Fibroblast of skin of abdomen (primary cell): ENCODE measurements at regions not wholly inside any gene's neighbourhood (a gene's known extent, or its start where the extent isn't known, plus 50 kb on each side); places are given as distances from the start of the nearest gene placed in this dataset.

Source experiments
- DNase-seq: peaks from one replicate; pipeline ENCODE4 v3.0.0-alpha.2; 2013

- DNase-seq: no peak
These were observed 361.6 kb downstream of the TDRD3 start for GRCh38 chr13:60758637-60759036.

- no peak for DNase-seq
These were observed 360.6 kb downstream of the TDRD3 start for GRCh38 chr13:60757501-60758215.

- DNase-seq: no peak
These were observed 359.3 kb downstream of the TDRD3 start for GRCh38 chr13:60756306-60756705.

- DNase-seq: no peak
These were observed 358.6 kb downstream of the TDRD3 start for GRCh38 chr13:60755380-60756163.

GRCh38 chr13:60754211-60755090 lies 357.4 kb downstream of the TDRD3 start:
- no peak for DNase-seq

GRCh38 chr13:60753641-60754040 lies 356.6 kb downstream of the TDRD3 start:
- DNase-seq: no peak

GRCh38 chr13:60745343-60745742 lies 348.3 kb downstream of the TDRD3 start:
- no peak for DNase-seq

- no peak for DNase-seq
These were observed 336.9 kb downstream of the TDRD3 start for GRCh38 chr13:60733933-60734332.

GRCh38 chr13:60727140-60727539 lies 330.1 kb downstream of the TDRD3 start:
- no peak for DNase-seq

- DNase-seq: no peak
These were observed 324.0 kb downstream of the TDRD3 start for GRCh38 chr13:60721063-60721462.

GRCh38 chr13:60720590-60720989 lies 323.6 kb downstream of the TDRD3 start:
- DNase-seq: no peak

- DNase-seq: no peak
These were observed 319.3 kb downstream of the TDRD3 start for GRCh38 chr13:60716313-60716712.

- DNase-seq: no peak
These were observed 310.9 kb downstream of the TDRD3 start for GRCh38 chr13:60707878-60708277.

GRCh38 chr13:60701895-60702294 lies 304.9 kb downstream of the TDRD3 start:
- no peak for DNase-seq

GRCh38 chr13:60700994-60701393 lies 304.0 kb downstream of the TDRD3 start:
- no peak for DNase-seq

GRCh38 chr13:60699636-60700035 lies 302.6 kb downstream of the TDRD3 start:
- no peak for DNase-seq

- DNase-seq: no peak
These were observed 299.6 kb downstream of the TDRD3 start for GRCh38 chr13:60696602-60697001.

GRCh38 chr13:60691268-60691667 lies 294.2 kb downstream of the TDRD3 start:
- no peak for DNase-seq

GRCh38 chr13:60690604-60691003 lies 293.6 kb downstream of the TDRD3 start:
- DNase-seq: no peak

- no peak for DNase-seq
These were observed 292.6 kb downstream of the TDRD3 start for GRCh38 chr13:60689571-60689970.

- DNase-seq: no peak
These were observed 292.1 kb downstream of the TDRD3 start for GRCh38 chr13:60689076-60689475.

- no peak for DNase-seq
These were observed 283.1 kb downstream of the TDRD3 start for GRCh38 chr13:60679928-60680694.
